ENCODE measurements at regions not wholly inside any gene's neighbourhood (a gene's known extent, or its start where the extent isn't known, plus 50 kb on each side); places are given as distances from the start of the nearest gene placed in this dataset.

DNA sequence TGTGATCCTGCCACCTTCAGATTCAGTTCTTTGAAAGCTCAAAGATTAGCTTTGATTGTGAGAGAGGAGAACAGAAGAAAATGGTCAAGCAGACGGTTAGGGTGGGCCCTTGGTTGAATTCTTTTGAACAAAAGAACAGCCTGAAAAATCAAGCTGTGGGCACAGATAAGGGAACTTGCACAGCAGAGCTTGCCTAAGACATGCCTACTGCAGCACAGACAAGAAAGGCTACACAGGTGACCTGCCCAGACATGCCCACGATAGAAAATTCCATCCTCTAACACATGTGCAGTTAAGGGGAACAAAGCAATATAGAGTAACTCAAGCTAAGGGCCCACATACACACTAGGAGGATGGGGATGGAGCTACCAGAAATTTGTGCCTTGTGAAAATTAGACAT lies 512.5 kb upstream of the LRRC7 start (continued):
- TF ChIP-seq, protein P1, sequence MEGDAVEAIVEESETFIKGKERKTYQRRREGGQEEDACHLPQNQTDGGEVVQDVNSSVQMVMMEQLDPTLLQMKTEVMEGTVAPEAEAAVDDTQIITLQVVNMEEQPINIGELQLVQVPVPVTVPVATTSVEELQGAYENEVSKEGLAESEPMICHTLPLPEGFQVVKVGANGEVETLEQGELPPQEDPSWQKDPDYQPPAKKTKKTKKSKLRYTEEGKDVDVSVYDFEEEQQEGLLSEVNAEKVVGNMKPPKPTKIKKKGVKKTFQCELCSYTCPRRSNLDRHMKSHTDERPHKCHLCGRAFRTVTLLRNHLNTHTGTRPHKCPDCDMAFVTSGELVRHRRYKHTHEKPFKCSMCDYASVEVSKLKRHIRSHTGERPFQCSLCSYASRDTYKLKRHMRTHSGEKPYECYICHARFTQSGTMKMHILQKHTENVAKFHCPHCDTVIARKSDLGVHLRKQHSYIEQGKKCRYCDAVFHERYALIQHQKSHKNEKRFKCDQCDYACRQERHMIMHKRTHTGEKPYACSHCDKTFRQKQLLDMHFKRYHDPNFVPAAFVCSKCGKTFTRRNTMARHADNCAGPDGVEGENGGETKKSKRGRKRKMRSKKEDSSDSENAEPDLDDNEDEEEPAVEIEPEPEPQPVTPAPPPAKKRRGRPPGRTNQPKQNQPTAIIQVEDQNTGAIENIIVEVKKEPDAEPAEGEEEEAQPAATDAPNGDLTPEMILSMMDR (IDR thresholded peaks at IDR 0.05; ENCODE audit: low read depth, low read length, missing input control) = no peak

DNA sequence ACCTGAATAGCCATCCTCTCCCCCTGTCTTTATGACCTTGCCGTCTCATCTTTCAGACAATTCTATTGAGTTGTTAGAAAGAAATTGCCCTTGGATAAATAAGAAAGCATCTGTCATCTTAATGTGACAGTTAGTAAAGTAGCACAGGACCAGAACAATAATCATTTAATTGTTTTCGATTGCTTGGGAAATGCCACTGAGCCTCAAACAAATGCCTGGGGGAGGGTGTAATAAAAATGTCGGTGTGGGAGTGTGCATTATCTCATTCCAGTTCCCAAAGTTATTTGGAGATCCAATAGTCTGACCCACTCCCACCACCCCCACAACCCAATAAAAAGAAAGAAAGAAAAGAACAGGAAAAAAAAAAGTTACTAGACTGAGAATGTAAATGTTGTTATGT lies 509.3 kb upstream of the LRRC7 start:
- Histone ChIP-seq H3K36me3 (ENCODE audit: control insufficient read depth in 4 of 4, insufficient read depth in 3 of 4, low read depth in 1 of 4, low read length in 3 of 4) (no peaks in the 10 kb centered on the region), H3K4me1 (ENCODE audit: control insufficient read depth in 4 of 4, insufficient read depth in 4 of 4, low read length in 3 of 4) (no peaks in the 10 kb centered on the region), H3K9ac (ENCODE audit: low read depth in 1 of 2, low read length in 2 of 2) (no peak overlapping the region), H3K4me3 (ENCODE audit: low read depth in 1 of 3, low read length in 3 of 3) (no peak overlapping the region), H3K9me3 (ENCODE audit: control insufficient read depth in 4 of 4, low read length in 3 of 4) (no peaks in the 10 kb centered on the region), H3K27me3 (ENCODE audit: control insufficient read depth in 4 of 4, insufficient read depth in 4 of 4, low read length in 3 of 4) (peaks cover 0 to 6% (median 0%) of the 10 kb centered on the region in 4 donors), H3K27ac (ENCODE audit: low read depth in 1 of 2, low read length in 2 of 2) (no peak overlapping the region)
- TF ChIP-seq YY1 (IDR thresholded peaks at IDR 0.05) = no peak
- TF ChIP-seq JUND (IDR thresholded peaks at IDR 0.05) = no peak
- TF ChIP-seq, protein P2, sequence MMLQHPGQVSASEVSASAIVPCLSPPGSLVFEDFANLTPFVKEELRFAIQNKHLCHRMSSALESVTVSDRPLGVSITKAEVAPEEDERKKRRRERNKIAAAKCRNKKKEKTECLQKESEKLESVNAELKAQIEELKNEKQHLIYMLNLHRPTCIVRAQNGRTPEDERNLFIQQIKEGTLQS (IDR thresholded peaks at IDR 0.05) = no peak
- TF ChIP-seq, protein P3, sequence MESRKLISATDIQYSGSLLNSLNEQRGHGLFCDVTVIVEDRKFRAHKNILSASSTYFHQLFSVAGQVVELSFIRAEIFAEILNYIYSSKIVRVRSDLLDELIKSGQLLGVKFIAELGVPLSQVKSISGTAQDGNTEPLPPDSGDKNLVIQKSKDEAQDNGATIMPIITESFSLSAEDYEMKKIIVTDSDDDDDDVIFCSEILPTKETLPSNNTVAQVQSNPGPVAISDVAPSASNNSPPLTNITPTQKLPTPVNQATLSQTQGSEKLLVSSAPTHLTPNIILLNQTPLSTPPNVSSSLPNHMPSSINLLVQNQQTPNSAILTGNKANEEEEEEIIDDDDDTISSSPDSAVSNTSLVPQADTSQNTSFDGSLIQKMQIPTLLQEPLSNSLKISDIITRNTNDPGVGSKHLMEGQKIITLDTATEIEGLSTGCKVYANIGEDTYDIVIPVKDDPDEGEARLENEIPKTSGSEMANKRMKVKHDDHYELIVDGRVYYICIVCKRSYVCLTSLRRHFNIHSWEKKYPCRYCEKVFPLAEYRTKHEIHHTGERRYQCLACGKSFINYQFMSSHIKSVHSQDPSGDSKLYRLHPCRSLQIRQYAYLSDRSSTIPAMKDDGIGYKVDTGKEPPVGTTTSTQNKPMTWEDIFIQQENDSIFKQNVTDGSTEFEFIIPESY (IDR thresholded peaks at IDR 0.05) = no peak
- TF ChIP-seq GABPA (IDR thresholded peaks at IDR 0.05 in 1 of 2, conservative IDR thresholded peaks at IDR 0.05 in 1 of 2) = no peak
- TF ChIP-seq, protein P1 (IDR thresholded peaks at IDR 0.05; ENCODE audit: low read depth, low read length, missing input control) = no peak
- no peak for TF ChIP-seq SP1 (IDR thresholded peaks at IDR 0.05)
- TF ChIP-seq, protein P4, sequence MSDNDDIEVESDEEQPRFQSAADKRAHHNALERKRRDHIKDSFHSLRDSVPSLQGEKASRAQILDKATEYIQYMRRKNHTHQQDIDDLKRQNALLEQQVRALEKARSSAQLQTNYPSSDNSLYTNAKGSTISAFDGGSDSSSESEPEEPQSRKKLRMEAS (IDR thresholded peaks at IDR 0.05) = no peak
- no peak for TF ChIP-seq NR2F2 (IDR thresholded peaks at IDR 0.05)
- TF ChIP-seq FOXA2 (IDR thresholded peaks at IDR 0.05) = no peak
- TF ChIP-seq, protein P5, sequence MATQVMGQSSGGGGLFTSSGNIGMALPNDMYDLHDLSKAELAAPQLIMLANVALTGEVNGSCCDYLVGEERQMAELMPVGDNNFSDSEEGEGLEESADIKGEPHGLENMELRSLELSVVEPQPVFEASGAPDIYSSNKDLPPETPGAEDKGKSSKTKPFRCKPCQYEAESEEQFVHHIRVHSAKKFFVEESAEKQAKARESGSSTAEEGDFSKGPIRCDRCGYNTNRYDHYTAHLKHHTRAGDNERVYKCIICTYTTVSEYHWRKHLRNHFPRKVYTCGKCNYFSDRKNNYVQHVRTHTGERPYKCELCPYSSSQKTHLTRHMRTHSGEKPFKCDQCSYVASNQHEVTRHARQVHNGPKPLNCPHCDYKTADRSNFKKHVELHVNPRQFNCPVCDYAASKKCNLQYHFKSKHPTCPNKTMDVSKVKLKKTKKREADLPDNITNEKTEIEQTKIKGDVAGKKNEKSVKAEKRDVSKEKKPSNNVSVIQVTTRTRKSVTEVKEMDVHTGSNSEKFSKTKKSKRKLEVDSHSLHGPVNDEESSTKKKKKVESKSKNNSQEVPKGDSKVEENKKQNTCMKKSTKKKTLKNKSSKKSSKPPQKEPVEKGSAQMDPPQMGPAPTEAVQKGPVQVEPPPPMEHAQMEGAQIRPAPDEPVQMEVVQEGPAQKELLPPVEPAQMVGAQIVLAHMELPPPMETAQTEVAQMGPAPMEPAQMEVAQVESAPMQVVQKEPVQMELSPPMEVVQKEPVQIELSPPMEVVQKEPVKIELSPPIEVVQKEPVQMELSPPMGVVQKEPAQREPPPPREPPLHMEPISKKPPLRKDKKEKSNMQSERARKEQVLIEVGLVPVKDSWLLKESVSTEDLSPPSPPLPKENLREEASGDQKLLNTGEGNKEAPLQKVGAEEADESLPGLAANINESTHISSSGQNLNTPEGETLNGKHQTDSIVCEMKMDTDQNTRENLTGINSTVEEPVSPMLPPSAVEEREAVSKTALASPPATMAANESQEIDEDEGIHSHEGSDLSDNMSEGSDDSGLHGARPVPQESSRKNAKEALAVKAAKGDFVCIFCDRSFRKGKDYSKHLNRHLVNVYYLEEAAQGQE (IDR thresholded peaks at IDR 0.05) = no peak
- 77% methylated on average over 3 of the region's 3 CpGs for WGBS
- no peak for DNase-seq (ENCODE audit: low spot score)
